HG03280 (cell line): ENCODE measurements at regions not wholly inside any gene's neighbourhood (a gene's known extent, or its start where the extent isn't known, plus 50 kb on each side); places are given as distances from the start of the nearest gene placed in this dataset.

Source experiments
- ATAC-seq: cut with Tn5 transposase; IDR thresholded peaks from one replicate; pipeline ENCODE4 v1.9.1; 2021; ENCODE audit warnings: mild to moderate bottlenecking, moderate library complexity; ENCODE audit not compliant: unreplicated experiment

DNA sequence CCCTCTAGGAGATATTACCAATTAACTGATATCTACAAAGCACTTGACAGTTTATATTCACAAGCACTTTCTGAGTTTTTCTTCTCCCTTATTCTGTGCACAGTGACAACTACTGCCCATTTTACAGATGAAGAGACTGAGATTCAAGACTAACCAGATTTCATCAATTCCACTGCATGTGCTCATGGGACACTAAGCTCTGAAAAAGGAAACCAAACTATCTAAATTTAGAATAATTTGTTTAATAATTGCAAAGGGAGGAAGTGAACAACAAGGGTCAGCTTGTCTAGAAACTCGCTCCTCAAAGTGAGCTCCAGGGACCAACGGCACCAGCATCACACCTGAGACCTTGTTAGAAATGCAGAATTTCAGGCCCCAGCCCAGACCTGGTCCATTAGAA, 50.8 kb upstream of the MYLIP start:
- no peak for ATAC-seq

DNA sequence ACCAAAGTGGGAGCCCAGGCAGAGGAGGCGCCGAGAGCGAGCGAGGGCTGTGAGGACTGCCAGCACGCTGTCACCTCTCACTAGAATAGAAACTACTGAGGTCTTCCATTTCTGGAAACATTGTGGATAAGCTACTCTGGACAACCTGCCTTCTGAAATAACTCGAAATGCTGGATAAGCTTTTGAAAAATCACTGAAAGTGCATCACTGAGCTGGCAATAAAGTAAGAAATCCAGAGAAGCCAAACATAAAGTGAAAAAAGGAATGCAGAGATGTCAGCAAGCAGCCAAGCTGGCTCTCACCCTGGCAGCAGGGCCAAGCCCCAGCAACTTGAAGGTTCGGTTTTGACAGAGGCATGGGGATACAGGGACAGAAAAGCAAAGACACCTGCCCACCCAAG, 59.2 kb upstream of the MYLIP start:
- ATAC-seq: no peak

DNA sequence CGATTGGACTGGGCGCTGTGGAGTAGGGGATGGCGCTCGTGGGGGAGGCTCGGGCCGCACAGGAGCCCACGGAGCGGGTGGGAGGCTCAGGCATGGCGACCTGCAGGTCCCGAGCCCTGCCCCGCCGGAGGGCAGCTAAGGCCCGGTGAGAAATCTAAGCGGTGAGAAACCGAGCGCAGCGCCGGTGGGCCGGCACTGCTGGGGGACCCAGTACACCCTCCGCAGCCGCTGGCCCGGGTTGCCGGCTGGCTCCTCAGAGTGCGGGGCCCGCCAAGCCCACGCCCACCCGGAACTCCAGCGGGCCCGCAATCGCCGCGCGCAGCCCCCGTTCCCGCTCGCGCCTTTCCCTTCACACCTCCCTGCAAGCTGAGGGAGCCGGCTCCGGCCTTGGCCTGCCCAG, 59.7 kb upstream of the MYLIP start:
- ATAC-seq: no peak

DNA sequence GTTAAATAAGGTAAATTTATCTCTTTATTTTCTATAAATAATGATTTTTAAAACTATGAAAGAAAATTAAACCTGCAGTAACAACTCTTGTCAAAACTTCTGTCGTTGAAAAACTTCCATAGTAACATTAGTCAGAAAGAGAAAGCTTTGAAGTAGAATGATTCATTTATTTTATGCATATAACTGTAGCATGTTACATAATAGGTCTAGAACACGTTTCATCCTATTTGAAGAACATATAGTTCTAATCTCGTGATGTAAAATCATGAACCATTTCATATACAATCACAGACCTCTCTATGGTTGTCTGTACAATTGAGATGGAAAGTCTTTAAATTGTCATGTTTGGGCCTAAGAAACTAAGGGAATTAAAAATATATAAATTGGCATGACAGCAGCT, 61.3 kb upstream of the MYLIP start:
- no peak for ATAC-seq

DNA sequence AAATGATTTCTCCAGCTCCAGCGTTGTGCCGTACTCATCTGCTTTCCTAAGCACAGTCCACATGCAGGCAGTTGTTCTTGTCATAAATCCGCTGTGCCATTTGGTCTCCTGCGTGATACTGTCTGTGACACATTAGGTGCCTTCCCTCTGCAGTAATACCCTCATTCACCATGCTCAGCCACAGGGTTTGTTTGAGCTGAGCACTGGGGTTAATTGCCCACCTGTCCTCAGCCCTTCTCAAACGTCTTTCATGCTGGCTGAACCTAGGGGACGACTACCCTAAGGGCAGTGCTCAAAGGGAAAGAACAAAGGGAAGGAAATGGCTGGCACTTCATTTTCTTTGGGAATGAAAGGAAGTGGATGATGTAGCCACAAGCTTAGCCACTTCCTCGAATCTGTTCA, 64.2 kb upstream of the MYLIP start:
- ATAC-seq: no peak

DNA sequence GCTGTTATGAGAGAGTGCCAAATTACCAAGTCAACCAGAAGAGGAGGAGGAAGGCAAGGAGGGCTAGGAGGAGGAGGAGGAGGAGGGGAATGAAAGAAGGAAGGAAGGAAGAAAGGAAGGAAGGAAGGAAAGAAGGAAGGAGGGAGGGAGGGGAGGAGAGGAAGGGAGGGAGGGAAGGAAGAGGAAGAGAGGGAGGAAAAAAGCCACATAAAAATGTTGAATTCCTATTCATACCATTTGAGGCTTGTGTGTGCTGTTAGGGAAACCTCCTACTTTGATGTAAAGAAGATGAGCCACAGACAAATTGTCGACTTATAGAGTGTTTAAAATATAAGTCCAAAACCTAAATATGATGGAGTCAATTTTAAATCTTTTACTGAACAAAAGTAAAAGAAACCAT, 65.3 kb upstream of the MYLIP start:
- ATAC-seq: no peak

DNA sequence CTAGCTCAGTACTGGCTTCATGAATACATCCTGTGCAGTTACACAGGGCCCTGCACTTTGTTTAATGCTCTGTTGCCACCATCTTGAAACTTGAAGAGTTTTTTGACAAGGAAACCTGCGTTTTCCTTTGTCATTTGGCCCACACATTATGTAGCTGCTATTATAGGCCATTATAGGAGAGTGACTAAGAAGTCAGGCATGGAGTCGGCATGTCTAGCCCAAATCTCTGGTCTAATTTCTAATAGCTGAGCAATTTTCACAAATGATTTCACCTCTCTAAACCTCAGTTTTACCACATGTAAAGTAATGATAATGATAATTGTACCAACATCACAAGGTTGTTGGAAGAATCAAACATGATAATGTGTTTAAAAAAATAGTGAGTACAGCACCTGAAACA, 67.1 kb upstream of the MYLIP start:
- ATAC-seq: no peak

DNA sequence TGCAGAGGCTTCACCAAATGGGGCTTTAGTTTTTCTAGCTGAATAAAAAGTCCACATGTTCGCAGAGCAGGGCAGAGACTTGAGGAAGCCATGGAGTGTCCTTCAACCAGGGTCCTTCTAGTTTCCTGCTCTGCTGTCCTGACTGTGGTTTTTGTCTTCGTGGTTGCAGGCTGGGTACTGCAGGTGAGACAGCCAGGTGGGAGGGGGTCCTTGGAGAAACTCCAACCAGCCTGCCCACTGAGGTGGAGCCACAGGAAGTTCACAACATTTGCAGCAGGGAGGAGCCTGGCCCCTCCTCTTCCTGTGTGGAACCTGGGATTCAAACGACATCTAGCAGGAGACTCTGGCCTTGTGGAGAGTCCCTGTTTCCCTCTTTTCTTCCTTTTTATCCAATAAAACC, 68.8 kb upstream of the MYLIP start:
- no peak for ATAC-seq

DNA sequence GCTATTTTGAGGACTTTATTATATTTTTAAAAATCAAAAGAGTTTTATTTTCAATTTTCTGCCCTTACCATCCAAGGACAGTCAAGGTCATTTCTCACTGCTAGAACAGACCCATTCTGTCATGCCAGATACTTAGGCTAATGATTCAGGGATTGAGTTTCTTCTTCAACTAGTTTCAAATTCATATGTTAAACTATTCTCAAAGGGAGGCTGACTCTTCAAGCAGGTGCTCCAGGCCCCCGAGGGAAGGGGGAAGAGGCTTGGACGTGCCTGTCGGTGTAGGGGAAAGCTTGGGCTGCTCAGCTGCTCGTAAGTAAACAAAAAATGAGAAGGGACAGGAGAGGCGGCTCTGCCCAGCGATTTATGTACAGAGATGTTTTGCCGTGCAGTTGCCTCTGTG, 69.4 kb upstream of the MYLIP start:
- no peak for ATAC-seq

DNA sequence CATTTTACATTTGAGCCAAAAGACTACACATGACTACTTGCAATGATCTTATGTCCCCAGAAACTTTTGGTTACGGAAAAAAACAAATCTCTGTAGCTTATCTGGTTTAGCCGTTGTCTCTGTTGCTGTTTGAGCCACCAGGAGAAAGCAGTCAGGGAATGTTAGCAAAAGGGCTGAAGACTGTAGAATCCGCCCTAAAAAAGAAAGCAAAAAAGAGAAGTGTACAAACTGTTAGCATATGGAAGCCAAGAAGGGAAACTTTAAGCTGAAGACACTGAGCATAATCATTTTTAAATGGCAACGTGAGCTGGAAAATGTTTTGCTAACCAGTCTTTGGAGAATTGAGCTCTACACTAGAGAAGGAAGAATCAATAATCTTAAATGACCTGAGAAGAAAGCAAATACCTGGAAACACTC, 69.9 kb upstream of the MYLIP start:
- ATAC-seq: no peak

DNA sequence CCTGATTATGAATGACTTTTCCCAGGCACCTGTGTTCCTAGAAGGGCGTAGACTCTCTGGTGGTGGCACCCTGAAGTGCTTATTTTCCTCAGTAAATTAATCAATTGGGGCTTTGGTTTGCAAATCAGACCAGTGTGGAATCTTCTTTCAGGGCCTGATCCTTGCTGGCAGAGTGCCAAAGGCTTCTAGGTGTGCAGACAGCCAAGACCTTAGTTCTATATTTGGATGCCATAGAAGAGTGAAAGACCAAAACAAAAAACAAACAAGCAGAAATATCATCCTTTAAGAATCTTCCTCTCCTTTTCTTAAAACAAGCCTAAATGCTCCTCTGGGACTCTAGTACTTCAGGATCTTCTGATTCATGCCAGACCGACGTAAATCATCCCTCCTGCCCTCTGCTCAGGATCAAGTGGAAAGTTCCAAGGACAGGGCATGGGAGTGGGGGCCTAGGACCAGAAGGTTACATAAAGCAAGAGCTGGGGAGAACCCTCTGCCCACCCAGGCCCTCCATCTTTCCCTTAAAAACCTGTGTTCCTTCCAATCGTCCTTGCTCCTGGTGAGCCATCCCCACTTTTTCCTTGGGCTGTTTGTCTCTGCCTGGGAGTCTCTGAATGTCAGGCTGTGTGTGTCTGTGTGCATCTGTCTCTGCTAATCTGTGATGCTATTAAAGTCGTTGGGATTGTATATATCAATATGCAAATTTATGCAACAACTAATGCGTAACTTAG, 70.5 kb upstream of the MYLIP start:
- no peak for ATAC-seq

DNA sequence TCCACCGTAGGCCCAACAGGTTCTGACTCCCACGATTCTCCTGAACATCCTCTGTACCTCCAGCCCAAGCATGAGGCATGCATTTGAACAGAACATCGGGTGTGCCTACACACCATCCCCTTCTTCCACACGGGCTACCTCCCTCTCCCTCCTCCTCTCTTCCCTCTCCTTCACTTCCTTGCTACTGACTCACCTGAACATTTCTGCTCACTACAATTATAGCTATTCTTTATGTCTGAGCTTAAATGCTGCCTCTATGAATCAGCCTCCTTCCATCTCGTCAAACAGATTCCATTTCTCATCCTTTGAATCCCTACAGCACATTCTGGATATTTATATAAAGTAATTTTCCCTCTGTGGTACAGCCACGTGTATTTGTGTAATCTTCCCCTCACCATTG, 71.4 kb upstream of the MYLIP start:
- no peak for ATAC-seq

DNA sequence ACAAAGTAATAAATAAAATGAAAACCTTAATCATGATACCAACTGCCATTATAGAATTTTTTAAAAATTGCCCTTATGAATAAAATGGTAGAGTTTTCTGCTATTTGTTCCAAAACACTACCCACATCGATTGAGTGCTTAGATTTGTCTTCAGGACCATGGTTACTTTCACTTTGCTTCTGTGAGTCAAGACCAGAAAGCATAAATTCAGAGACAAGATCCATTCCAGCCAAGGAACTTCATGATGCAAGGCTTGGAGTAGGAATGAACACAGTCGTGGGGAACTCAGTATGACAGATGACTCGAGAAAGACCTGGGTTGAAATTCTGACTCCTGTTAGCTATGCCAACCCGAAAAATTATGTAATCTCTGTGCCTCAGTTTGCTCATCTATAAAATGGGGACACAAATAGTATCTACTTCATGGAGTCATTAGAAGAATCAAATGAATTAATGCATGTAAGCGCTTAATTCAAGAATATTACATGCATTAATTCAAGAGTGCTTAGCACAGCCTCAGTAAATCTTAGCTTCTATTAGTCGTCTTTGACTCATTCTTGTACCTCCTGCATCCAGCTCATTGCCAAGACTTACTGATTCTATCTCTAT, 72.5 kb upstream of the MYLIP start:
- ATAC-seq: no peak

DNA sequence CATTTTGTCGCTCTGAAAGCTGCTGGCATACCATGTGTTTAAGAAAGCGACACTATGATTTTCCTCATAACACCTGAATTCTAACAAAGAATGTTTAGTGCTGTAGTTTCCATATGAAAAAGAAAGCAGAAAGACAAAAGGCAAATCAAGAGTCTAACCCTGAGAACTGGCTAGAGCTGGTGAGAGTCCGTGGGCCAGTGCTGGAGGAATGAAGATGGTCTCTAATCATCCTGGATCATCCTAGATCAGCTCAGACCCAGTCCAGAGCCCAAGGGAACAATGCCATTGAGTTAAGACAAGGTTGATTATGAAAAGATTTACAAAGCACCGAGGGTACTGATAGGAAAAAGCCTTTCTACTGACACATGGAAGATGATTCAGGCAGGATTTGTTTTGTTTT, 73.0 kb upstream of the MYLIP start:
- ATAC-seq: no peak

DNA sequence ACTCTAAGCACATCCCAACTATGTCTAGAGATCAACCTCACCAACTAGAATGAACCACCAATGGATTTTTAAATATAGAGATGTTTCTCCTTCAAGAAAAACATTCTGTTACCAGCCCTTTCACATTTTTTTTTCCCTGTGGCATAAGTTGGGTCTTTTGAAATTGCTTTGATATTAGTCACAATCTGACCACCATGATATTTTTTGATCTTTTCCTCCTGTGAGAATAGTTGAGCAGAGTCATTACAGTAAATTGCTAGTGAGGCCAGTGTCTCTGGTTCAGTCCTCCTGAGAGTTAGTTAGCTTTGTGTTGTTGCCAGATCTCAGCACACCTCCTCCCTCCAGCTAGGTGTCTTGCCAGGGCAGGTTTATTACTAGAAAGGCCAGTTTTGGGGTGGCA, 79.7 kb upstream of the MYLIP start:
- ATAC-seq: no peak

DNA sequence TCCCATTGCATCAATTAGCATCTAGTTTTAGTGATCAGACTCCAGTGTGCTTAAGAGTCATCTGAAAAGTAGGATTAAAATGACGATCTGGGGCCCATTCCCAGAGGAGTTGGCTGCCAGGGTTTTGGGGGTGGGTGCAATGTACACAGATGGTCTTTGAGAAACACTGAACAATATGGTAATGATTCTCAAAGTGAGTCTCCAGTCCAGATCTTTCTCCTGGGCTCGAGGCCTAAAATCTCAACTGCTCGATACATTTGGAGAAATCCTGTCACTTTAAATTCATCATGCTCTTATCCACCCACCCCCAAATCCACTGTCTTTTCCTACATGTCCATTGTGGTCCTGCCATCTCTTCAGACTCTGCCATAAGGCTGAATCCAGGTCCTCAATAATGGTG, 80.7 kb upstream of the MYLIP start:
- ATAC-seq: no peak

DNA sequence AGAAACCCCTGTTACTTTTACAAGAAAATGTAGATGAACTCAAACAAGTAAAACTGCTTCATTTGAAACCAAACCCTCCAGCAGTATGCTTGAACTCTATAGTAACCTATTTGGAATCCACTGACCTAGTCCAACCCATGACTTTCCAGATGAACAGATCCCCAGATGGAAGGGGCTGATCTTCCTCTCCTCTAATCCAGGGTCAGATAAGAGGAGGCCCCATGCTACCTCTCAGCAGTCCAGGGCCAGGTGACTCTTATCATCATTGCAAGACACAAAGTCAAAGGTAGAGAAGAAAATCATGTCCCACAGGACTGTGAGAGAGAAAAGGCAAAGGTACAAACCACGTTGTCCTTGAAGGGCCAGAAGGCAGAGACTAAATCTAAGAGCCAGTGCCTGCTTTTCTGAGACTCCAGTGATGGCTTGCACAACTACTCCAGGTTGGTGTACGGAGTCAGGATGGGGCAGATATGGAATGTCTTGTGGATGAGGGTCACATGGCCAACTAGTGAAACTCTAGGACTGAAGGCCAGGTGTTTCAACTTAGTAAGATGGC, 81.4 kb upstream of the MYLIP start:
- ATAC-seq: no peak

DNA sequence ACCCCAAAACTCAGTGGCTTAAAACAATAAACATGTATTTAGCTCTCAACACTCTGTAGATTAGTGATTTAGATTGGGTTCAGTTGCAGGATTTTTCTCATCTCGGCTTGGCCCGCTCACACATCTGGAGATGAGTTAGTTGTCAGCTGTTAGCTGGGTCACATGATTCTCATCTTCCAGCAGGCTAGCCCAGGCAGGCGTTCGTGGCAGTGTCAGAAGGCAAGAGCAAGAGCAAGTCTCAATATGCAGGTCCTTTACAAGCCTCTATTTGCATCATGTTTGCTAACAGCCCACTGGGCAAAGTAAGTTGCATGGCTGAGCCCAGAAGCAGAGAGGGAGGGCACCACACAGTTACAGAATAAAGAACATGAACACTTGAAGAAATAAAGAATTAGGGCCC, 83.6 kb upstream of the MYLIP start:
- no peak for ATAC-seq

DNA sequence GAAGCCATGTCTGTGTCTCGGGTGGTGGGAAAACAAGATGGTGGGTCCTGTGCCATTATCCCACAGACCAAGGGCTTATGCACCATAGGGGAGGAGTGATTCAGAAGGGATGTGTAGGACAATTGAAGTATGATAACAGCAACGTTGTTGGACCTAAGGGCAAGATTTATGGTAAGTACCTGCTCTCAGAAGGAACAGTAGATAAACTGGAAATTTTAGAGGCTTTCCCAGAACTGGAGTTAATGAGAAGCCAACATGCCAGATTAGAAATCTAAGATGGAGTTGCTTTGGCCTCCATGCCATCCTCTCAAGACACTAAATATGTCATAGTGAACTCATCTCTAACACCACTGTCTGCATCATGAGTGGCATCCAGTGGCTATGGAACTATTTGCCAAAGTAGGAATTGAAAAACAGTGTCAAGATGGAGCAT, 84.7 kb upstream of the MYLIP start:
- ATAC-seq: no peak

DNA sequence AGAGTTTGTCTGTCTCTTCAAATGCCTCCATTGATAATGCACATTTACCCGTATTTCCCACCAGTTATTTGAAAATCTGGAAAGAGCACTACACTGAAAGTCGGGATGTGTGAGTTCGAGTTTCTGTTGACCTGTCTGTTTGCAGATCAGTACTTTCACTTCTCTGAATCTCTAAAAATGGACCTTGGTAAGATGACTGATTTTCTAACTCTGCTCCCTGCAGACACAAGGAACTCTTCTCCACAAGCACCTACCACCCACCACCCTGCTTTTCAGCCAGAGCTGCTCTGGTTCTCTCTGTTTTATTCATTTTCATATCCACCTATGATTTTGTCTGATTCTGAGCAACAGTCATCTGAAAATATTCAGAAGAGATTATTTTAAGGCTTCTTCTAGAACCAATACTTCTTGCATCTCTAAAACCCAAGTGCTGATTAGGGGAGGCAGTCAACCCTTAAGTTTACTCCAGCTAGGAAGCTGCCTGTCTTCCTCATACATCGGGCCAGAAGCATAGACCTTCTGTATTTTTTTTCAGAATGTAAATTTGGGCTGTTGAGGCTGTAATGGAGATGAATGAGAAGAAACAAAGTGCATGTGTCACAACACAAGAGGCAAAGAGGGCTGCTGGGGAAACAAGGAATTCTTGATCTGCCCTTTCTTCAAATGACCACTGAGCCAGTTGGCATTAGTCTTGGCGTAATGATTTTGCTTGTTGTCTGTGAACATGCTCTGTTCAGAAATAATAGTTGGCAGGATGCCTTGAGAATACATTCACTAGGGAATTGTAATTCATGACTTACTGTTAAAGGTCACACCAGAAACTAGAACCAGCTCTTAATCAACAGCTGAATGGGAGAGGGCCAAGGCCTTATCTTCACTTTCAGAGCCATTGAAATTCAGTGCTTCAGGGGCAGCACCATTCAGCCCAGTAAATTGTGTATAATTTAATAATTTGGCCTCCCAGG, 85.4 kb upstream of the MYLIP start:
- no peak for ATAC-seq

DNA sequence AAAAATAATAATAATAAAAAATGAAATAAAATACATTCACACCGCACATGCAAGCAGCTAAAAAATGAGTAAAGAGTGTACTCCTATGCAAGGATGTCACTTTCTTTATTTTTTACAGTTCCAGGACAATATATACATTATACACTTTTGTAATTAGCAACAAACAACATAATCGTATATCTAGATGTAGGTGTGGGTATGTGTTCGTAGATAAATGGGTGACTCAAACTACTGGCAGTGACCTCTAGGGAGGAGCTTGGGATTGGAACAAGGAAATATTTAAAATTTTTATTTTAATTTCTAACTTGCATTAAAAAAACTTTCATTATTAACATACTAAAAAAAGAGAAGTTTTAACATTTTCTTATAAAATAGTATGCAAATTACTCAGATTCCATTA, 86.1 kb upstream of the MYLIP start:
- no peak for ATAC-seq

DNA sequence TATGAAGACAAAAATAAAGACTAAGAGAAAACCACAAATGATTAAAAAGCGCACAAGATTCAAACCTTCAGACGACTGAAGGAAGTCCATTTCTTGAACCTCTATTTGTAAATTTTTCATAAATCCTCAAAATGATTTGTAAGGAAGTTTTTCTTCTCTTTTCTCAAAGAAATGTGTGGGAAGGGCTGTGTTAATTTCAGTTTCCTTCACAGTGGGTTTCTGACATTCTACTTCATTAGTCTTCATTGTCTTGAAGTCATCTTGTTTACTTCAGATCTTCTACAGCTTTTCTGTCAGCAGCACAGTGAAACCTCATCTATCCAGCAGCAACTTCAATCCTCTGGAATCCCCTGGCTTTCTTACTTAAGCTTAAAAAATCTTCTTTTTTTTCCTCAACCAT, 87.6 kb upstream of the MYLIP start:
- ATAC-seq: no peak
